Gastroesophageal sphincter (tissue), 4 donors: ENCODE measurements at regions not wholly inside any gene's neighbourhood (a gene's known extent, or its start where the extent isn't known, plus 50 kb on each side); places are given as distances from the start of the nearest gene placed in this dataset.

Experiments used
- ATAC-seq: fragments of 150-250 bp; one replicate; pipeline ENCODE4 v1.9.1; 2016; ENCODE audit warnings: mild to moderate bottlenecking, moderate library complexity
- H3K27ac ChIP-seq, 4 donors: fragments of 200-600 bp; sonication (generic) in 3 of 4; 1 replicate in 3 of 4; 2 replicates in 1 of 4; pipeline ENCODE4 v1.5.1; 2016 to 2019
- H3K27me3 ChIP-seq: fragments of 200-600 bp; sonication (generic); one replicate; pipeline ENCODE4 v1.5.1; 2019
- H3K36me3 ChIP-seq, 2 donors: fragments of 200-600 bp; sonication (generic); one replicate each; pipeline ENCODE4 v1.5.1; 2019; ENCODE audit warnings: control low read depth in 1 of 2
- H3K4me1 ChIP-seq, 3 donors: fragments of 200-600 bp; sonication (generic); 1 replicate in 2 of 3; 2 replicates in 1 of 3; pipeline ENCODE4 v1.5.1; 2016 to 2019; ENCODE audit warnings: control low read depth in 2 of 3
- H3K4me3 ChIP-seq, 2 donors: fragments of 200-600 bp; sonication (generic); one replicate each; pipeline ENCODE4 v1.5.1; 2019; ENCODE audit warnings: mild to moderate bottlenecking in 1 of 2, moderate library complexity in 1 of 2
- H3K9me3 ChIP-seq, 3 donors: fragments of 200-600 bp; sonication (generic); one replicate each; pipeline ENCODE4 v1.5.1; 2017 to 2019; ENCODE audit warnings: control low read depth in 2 of 3
- CTCF ChIP-seq, 4 experiments: fragments of 200-600 bp in 2 of 4; fragments of 450-650 bp in 2 of 4; sonication (generic) in 1 of 4; IDR thresholded peaks; one replicate each; pipeline ENCODE4 v1.5.1; 2017 to 2019; ENCODE audit warnings: antibody characterized with exemption in 4 of 4, mild to moderate bottlenecking in 2 of 4, moderate library complexity in 2 of 4
- EP300 ChIP-seq: sonication (generic); formaldehyde crosslinking; IDR thresholded peaks from one replicate; pipeline ENCODE4 v1.6.1; 2017; ENCODE audit warnings: antibody characterized with exemption, mild to moderate bottlenecking
- POLR2A ChIP-seq, 2 donors: fragments of 450-650 bp; IDR thresholded peaks; one replicate each; pipeline ENCODE4 v1.6.1; 2017; ENCODE audit warnings: antibody characterized with exemption in 2 of 2, mild to moderate bottlenecking in 2 of 2, moderate library complexity in 1 of 2
- POLR2AphosphoS5 ChIP-seq: sonication (generic); formaldehyde crosslinking; IDR thresholded peaks from one replicate; pipeline ENCODE4 v1.6.1; 2017; ENCODE audit warnings: antibody characterized with exemption
- WGBS, 2 donors: methylation state at CpG; one replicate each; pipeline ENCODE4 v1.1.5; 2018; ENCODE audit warnings: low coverage in 1 of 2; 5-methylcytosine and 5-hydroxymethylcytosine counted together

DNA sequence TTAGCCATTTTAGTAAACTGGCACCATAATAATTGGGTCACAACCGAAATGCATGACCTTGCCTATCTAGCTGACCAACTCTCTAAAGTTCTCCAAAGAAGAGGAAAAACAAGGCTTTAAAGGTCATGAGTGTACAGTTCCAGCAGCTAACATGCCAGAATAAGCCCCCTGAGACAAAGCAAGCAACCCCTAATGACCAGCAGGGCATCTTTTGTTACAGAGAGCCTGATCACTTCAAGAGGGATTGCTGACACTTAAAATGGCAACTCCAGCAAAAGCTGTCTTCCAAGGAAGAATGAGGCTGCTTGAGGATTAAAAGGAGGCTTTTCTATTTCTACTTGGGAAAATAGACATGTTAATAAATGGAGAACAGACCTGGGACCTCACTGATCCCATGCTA, 213.6 kb downstream of the CDC14C start:
- TF ChIP-seq POLR2AphosphoS5 (no peak), EP300 (no peak), POLR2A (IDR thresholded peaks at IDR 0.05) (no peak), CTCF (IDR thresholded peaks at IDR 0.05) (no peak)
- no peak overlapping the region for H3K4me3 ChIP-seq
- H3K27ac ChIP-seq, result no peak overlapping the region
- no peaks in the 10 kb centered on the region for H3K27me3 ChIP-seq
- no peaks in the 10 kb centered on the region for H3K4me1 ChIP-seq
- ATAC-seq, result no peak
- H3K9me3 ChIP-seq, result no peaks in the 10 kb centered on the region
- H3K36me3 ChIP-seq, result no peaks in the 10 kb centered on the region
- WGBS, 2 donors, result 60% methylated on average over 1 of the region's 1 CpG; no CpG with 5 or more reads in 1 of the 2 donors

DNA sequence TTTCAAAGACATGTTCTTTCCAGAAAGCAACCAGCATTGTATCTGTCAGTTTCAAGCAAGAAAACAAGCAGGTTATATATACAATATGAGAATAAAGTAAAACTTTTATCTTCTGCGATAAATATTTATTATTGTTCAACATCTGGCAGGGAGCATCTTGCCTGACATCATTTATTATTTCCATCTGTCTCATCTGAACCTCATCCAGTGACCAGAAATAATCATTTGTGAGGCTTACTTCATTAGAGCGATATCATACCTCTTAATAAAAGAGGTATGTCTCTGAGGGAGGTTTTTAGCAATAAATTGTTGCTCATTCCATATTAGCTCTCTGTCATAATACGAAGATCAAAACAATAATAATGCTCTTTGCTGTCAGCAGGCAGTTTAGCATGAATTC, 226.1 kb downstream of the CDC14C start:
- Histone ChIP-seq H3K4me3 (no peak overlapping the region), H3K27ac (no peak overlapping the region), H3K27me3 (no peaks in the 10 kb centered on the region), H3K36me3 (no peaks in the 10 kb centered on the region), H3K4me1 (no peaks in the 10 kb centered on the region), H3K9me3 (no peaks in the 10 kb centered on the region)
- TF ChIP-seq POLR2AphosphoS5 (no peak), EP300 (no peak), POLR2A (IDR thresholded peaks at IDR 0.05) (no peak)
- WGBS, 2 donors, result 49 to 71% methylated on average over 3 of the region's 3 CpGs
- no peak for ATAC-seq

DNA sequence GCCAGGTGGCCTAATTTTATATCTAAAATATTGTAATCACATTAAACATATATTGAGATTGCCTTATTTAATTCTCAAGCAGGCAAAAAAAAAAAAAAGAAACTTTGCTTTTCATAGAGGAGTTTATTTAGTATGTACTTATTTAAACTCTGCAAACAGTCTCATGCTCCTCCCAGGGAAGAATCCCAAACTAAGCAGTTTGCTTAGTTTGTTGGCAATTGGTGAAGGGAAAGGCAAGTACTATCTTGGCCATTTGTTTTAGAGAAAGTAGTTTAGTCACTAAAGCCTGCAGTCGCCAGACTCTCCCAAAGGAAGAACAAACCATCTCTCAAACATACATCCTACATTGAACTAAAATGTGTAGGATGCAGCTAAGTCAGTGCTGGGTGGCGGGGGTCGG, 226.8 kb downstream of the CDC14C start:
- no peaks in the 10 kb centered on the region for H3K36me3 ChIP-seq
- TF ChIP-seq POLR2A (IDR thresholded peaks at IDR 0.05) (no peak), CTCF (IDR thresholded peaks at IDR 0.05) (no peak), EP300 (no peak), POLR2AphosphoS5 (no peak)
- no peaks in the 10 kb centered on the region for H3K9me3 ChIP-seq
- WGBS, 2 donors, result 66 to 76% methylated on average over 2 to 3 of the region's 3 CpGs
- no peaks in the 10 kb centered on the region for H3K27me3 ChIP-seq
- no peaks in the 10 kb centered on the region for H3K4me1 ChIP-seq
- H3K4me3 ChIP-seq, result no peak overlapping the region
- no peak overlapping the region for H3K27ac ChIP-seq
- ATAC-seq, result no peak

- H3K4me3 ChIP-seq, result no peak overlapping the region
- no peaks in the 10 kb centered on the region for H3K27me3 ChIP-seq
- no peaks in the 10 kb centered on the region for H3K36me3 ChIP-seq
- ATAC-seq, result no peak
- no peak overlapping the region for H3K27ac ChIP-seq
- 67 to 73% methylated on average over 2 of the region's 2 CpGs for WGBS, 2 donors
- no peaks in the 10 kb centered on the region for H3K4me1 ChIP-seq
- H3K9me3 ChIP-seq, result no peaks in the 10 kb centered on the region
- TF ChIP-seq POLR2AphosphoS5 (no peak), EP300 (no peak), CTCF (IDR thresholded peaks at IDR 0.05) (no peak), POLR2A (IDR thresholded peaks at IDR 0.05) (no peak)
Measured at GRCh38 chr7:49158321-49158720, 234.0 kb downstream of the CDC14C start.

DNA sequence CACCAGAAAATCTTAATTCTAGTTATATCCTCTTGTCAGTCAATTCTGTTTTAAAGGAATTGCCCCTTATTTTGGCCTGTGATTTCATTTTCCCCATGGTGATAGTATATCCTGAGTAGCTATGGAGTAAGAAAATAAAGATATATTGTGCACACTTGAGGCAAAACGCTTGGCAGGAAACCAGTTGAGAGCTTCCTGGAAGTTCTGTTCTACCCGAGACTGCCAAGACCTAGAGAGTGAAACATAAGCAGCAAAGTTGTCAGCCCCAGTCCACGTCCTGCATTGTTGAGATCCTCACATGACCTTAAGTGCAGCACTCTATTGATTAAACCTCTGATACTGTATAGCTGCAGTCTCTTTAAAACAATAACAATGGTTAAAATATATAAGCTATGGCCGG, 235.2 kb downstream of the CDC14C start:
- Histone ChIP-seq H3K4me3 (no peak overlapping the region), H3K36me3 (no peaks in the 10 kb centered on the region), H3K4me1 (no peaks in the 10 kb centered on the region), H3K9me3 (no peaks in the 10 kb centered on the region), H3K27ac (no peak overlapping the region), H3K27me3 (no peaks in the 10 kb centered on the region)
- whole genome bisulfite sequencing, 2 donors, result 31 to 60% methylated on average over 3 of the region's 4 CpGs
- TF ChIP-seq POLR2A (IDR thresholded peaks at IDR 0.05) (no peak), CTCF (IDR thresholded peaks at IDR 0.05) (no peak), POLR2AphosphoS5 (no peak), EP300 (no peak)
- ATAC-seq, result no peak
